GM23248 (cell line): ENCODE measurements at regions not wholly inside any gene's neighbourhood (a gene's known extent, or its start where the extent isn't known, plus 50 kb on each side); places are given as distances from the start of the nearest gene placed in this dataset.

Source experiments
- DNase-seq: peaks from one replicate; pipeline ENCODE4 v3.0.0-alpha.2; 2015
- H2AFZ ChIP-seq: fragments of 200-600 bp; sonication (generic); 2 replicates; pipeline ENCODE4 v1.6.1; 2016; ENCODE audit warnings: antibody characterized with exemption
- H3F3A ChIP-seq: fragments of 200-600 bp; sonication (generic); 2 replicates; pipeline ENCODE4 v1.6.1; 2016; ENCODE audit warnings: mild to moderate bottlenecking, antibody characterized with exemption, mixed run types; ENCODE audit not compliant: insufficient read depth
- H3K27ac ChIP-seq: fragments of 200-600 bp; sonication (generic); 2 replicates; pipeline ENCODE4 v1.5.1; 2016; ENCODE audit warnings: mild to moderate bottlenecking
- H3K27me3 ChIP-seq: fragments of 200-600 bp; sonication (generic); replicated peaks from 2 replicates; pipeline ENCODE4 v1.6.1; 2016; ENCODE audit warnings: mild to moderate bottlenecking; ENCODE audit not compliant: insufficient read depth
- H3K36me3 ChIP-seq: fragments of 200-600 bp; sonication (generic); 2 replicates; pipeline ENCODE4 v1.6.1; 2016; ENCODE audit warnings: low read depth, mild to moderate bottlenecking
- H3K4me1 ChIP-seq: fragments of 200-600 bp; sonication (generic); 2 replicates; pipeline ENCODE4 v1.6.1; 2016; ENCODE audit warnings: mild to moderate bottlenecking; ENCODE audit not compliant: insufficient read depth
- H3K4me2 ChIP-seq: fragments of 200-600 bp; sonication (generic); one replicate; pipeline ENCODE4 v1.6.1; 2016; ENCODE audit warnings: mild to moderate bottlenecking; ENCODE audit not compliant: unreplicated experiment
- H3K4me3 ChIP-seq: fragments of 200-600 bp; sonication (generic); 2 replicates; pipeline ENCODE4 v1.5.1; 2016; ENCODE audit warnings: mild to moderate bottlenecking
- H3K79me2 ChIP-seq: fragments of 200-600 bp; sonication (generic); 2 replicates; pipeline ENCODE4 v1.6.1; 2016; ENCODE audit warnings: mild to moderate bottlenecking; ENCODE audit not compliant: insufficient read depth
- H3K9ac ChIP-seq: fragments of 200-600 bp; sonication (generic); 2 replicates; pipeline ENCODE4 v1.6.1; 2016; ENCODE audit warnings: mild to moderate bottlenecking
- H3K9me2 ChIP-seq: fragments of 200-600 bp; sonication (generic); 2 replicates; pipeline ENCODE4 v1.6.1; 2016; ENCODE audit warnings: mixed run types, mild to moderate bottlenecking, moderate library complexity; ENCODE audit not compliant: insufficient read depth
- H3K9me3 ChIP-seq: fragments of 200-600 bp; sonication (generic); one replicate; pipeline ENCODE4 v1.6.1; 2017; ENCODE audit warnings: low read depth
- H4K20me1 ChIP-seq: fragments of 200-600 bp; sonication (generic); 2 replicates; pipeline ENCODE4 v1.6.0; 2016; ENCODE audit not compliant: insufficient read depth
- EZH2 ChIP-seq: fragments of 200-600 bp; sonication (generic); IDR thresholded peaks from 2 replicates; pipeline ENCODE4 v1.6.1; 2018; ENCODE audit warnings: antibody characterized with exemption, mild to moderate bottlenecking; ENCODE audit not compliant: insufficient read depth, poor library complexity, severe bottlenecking
- EZH2phosphoT487 ChIP-seq: fragments of 200-600 bp; sonication (generic); IDR thresholded peaks from 2 replicates; pipeline ENCODE4 v1.6.1; 2018; ENCODE audit warnings: antibody characterized with exemption, moderate library complexity, mild to moderate bottlenecking, low read depth; ENCODE audit not compliant: insufficient read depth
- whole genome bisulfite sequencing, 2 experiments: methylation state at CpG; one replicate each; pipeline ENCODE4 v1.1.6; 2015 to 2017; ENCODE audit warnings: low lambda C conversion rate in 2 of 2, low coverage in 1 of 2; ENCODE audit errors: missing lambda C conversion rate in 2 of 2; 5-methylcytosine and 5-hydroxymethylcytosine counted together
- in situ Hi-C: fragments of 300-500 bp; cut with MboI; formaldehyde crosslinking; loops from 2 replicates; pipeline ENCODE4 v1.15.0; 2020

- TF ChIP-seq EZH2 (no peak), EZH2phosphoT487 (no peak)
- no peak for DNase-seq
- in situ Hi-C loops, result no loop called here
- Histone ChIP-seq H3K27me3 (no peaks in the 10 kb centered on the region), H3K9ac (no peak overlapping the region), H3F3A (peaks cover 12% of the 10 kb centered on the region), H3K4me1 (peaks cover 6% of the 10 kb centered on the region; the same call in 1 of the 2 replicates), H3K9me2 (no peaks in the 10 kb centered on the region), H3K79me2 (no peaks in the 10 kb centered on the region), H3K27ac (no peak overlapping the region), H3K4me3 (no peak overlapping the region), H3K36me3 (no peaks in the 10 kb centered on the region), H3K4me2 (no peak overlapping the region), H3K9me3 (no peaks in the 10 kb centered on the region), H2AFZ (no peak overlapping the region), H4K20me1 (no peaks in the 10 kb centered on the region)
- 24 to 30% methylated on average over 16 of the region's 16 CpGs for WGBS, 2 experiments
Measured at GRCh38 chr9:89953824-89954615, 349.2 kb downstream of the GADD45G start.

GRCh38 chr9:89955144-89955543, 350.3 kb downstream of the GADD45G start:
- WGBS, 2 experiments, result 74 to 79% methylated on average over 2 of the region's 2 CpGs
- no peaks in the 10 kb centered on the region for H3K36me3 ChIP-seq
- H3K79me2 ChIP-seq, result no peaks in the 10 kb centered on the region
- in situ Hi-C loops, result no loop called here
- H3K4me1 ChIP-seq, result peaks cover 6% of the 10 kb centered on the region; the same call in 1 of the 2 replicates
- no peak overlapping the region for H2AFZ ChIP-seq
- H3K27ac ChIP-seq, result no peak overlapping the region
- TF ChIP-seq EZH2 (no peak), EZH2phosphoT487 (no peak)
- H3F3A ChIP-seq, result peaks cover 12% of the 10 kb centered on the region
- H3K27me3 ChIP-seq, result no peaks in the 10 kb centered on the region
- H3K9me2 ChIP-seq, result no peaks in the 10 kb centered on the region
- no peak for DNase-seq
- no peak overlapping the region for H3K4me3 ChIP-seq
- no peak overlapping the region for H3K4me2 ChIP-seq
- no peaks in the 10 kb centered on the region for H3K9me3 ChIP-seq
- H4K20me1 ChIP-seq, result no peaks in the 10 kb centered on the region
- H3K9ac ChIP-seq, result no peak overlapping the region

GRCh38 chr9:89955626-89956025, 350.8 kb downstream of the GADD45G start:
- H4K20me1 ChIP-seq, result no peaks in the 10 kb centered on the region
- H3K36me3 ChIP-seq, result no peaks in the 10 kb centered on the region
- no peak overlapping the region for H3K27ac ChIP-seq
- in situ Hi-C loops, result no loop called here
- H3K4me1 ChIP-seq, result peaks cover 6% of the 10 kb centered on the region; the same call in 1 of the 2 replicates
- no peak overlapping the region for H2AFZ ChIP-seq
- H3K9me2 ChIP-seq, result no peaks in the 10 kb centered on the region
- DNase-seq, result no peak
- WGBS, 2 experiments, result 16 to 35% methylated on average over 1 of the region's 1 CpG
- H3K27me3 ChIP-seq, result no peaks in the 10 kb centered on the region
- H3K79me2 ChIP-seq, result no peaks in the 10 kb centered on the region
- no peaks in the 10 kb centered on the region for H3K9me3 ChIP-seq
- no peak overlapping the region for H3K9ac ChIP-seq
- no peak overlapping the region for H3K4me3 ChIP-seq
- H3F3A ChIP-seq, result peaks cover 12% of the 10 kb centered on the region
- no peak overlapping the region for H3K4me2 ChIP-seq
- TF ChIP-seq EZH2phosphoT487 (no peak), EZH2 (no peak)

- H3K27me3 ChIP-seq, result no peaks in the 10 kb centered on the region
- peaks cover 6% of the 10 kb centered on the region; the same call in 1 of the 2 replicates for H3K4me1 ChIP-seq
- TF ChIP-seq EZH2phosphoT487 (no peak), EZH2 (no peak)
- no peak overlapping the region for H2AFZ ChIP-seq
- no peaks in the 10 kb centered on the region for H3K9me3 ChIP-seq
- peaks cover 12% of the 10 kb centered on the region for H3F3A ChIP-seq
- H3K27ac ChIP-seq, result no peak overlapping the region
- WGBS, 2 experiments, result 71 to 74% methylated on average over 5 of the region's 5 CpGs
- H3K4me3 ChIP-seq, result no peak overlapping the region
- H3K9me2 ChIP-seq, result no peaks in the 10 kb centered on the region
- H3K79me2 ChIP-seq, result no peaks in the 10 kb centered on the region
- H4K20me1 ChIP-seq, result no peaks in the 10 kb centered on the region
- no peaks in the 10 kb centered on the region for H3K36me3 ChIP-seq
- H3K4me2 ChIP-seq, result no peak overlapping the region
- in situ Hi-C loops, result no loop called here
- H3K9ac ChIP-seq, result no peak overlapping the region
- DNase-seq, result no peak
Measured at GRCh38 chr9:89956331-89956730, 351.5 kb downstream of the GADD45G start.
